SK-N-SH treated with all-trans-retinoic acid at 6 μM for 48 hours (cell line): ENCODE measurements at regions not wholly inside any gene's neighbourhood (a gene's known extent, or its start where the extent isn't known, plus 50 kb on each side); places are given as distances from the start of the nearest gene placed in this dataset.

Source experiments
- ATAC-seq: fragments of 200-7000 bp; cut with Tn5 transposase; 3 replicates; pipeline ENCODE4 v1.9.1; 2020; ENCODE audit warnings: mild to moderate bottlenecking, moderate library complexity
- ARNTL ChIP-seq: fragments of 450-650 bp; formaldehyde crosslinking; IDR thresholded peaks from 2 replicates; pipeline ENCODE4 v1.5.0; 2020; ENCODE audit warnings: low read depth, mild to moderate bottlenecking, moderate library complexity, borderline replicate concordance
- BACH2 ChIP-seq: fragments of 250-450 bp; sonication (Bioruptor Pico); IDR thresholded peaks from 2 replicates; pipeline ENCODE4 v1.9.0; 2021; ENCODE audit warnings: mild to moderate bottlenecking, borderline replicate concordance
- CREB5 ChIP-seq: fragments of 250-450 bp; sonication (Bioruptor Pico); IDR thresholded peaks from 2 replicates; pipeline ENCODE4 v1.5.1; 2020; ENCODE audit warnings: low read depth, mild to moderate bottlenecking, moderate library complexity
- CSDC2 ChIP-seq: fragments of 250-450 bp; sonication (Bioruptor Pico); IDR thresholded peaks from 2 replicates; pipeline ENCODE4 v1.5.0; 2020; ENCODE audit warnings: mild to moderate bottlenecking, moderate library complexity
- CSRNP3 ChIP-seq: fragments of 250-450 bp; sonication (Bioruptor Pico); IDR thresholded peaks from 2 replicates; pipeline ENCODE4 v1.5.1; 2021; ENCODE audit warnings: mild to moderate bottlenecking, moderate library complexity
- ESRRG ChIP-seq: fragments of 250-450 bp; sonication (Bioruptor Pico); IDR thresholded peaks from 2 replicates; pipeline ENCODE4 v1.6.1; 2021; ENCODE audit warnings: mild to moderate bottlenecking
- GLIS3 ChIP-seq: fragments of 250-450 bp; sonication (Bioruptor Pico); IDR thresholded peaks from 2 replicates; pipeline ENCODE4 v1.5.0; 2020; ENCODE audit warnings: mild to moderate bottlenecking, moderate library complexity
- ISL1 ChIP-seq: fragments of 250-450 bp; sonication (Bioruptor Pico); IDR thresholded peaks from 2 replicates; pipeline ENCODE4 v2.1.2; 2022; ENCODE audit warnings: mild to moderate bottlenecking, moderate library complexity
- OSR1 ChIP-seq: fragments of 250-450 bp; sonication (Bioruptor Pico); IDR thresholded peaks from 2 replicates; pipeline ENCODE4 v1.8.0; 2022; ENCODE audit warnings: moderate library complexity, mild to moderate bottlenecking, inconsistent platforms
- PATZ1 ChIP-seq: fragments of 250-450 bp; sonication (Bioruptor Pico); IDR thresholded peaks from 2 replicates; pipeline ENCODE4 v1.8.0; 2020; ENCODE audit warnings: mild to moderate bottlenecking, moderate library complexity, borderline replicate concordance
- POU6F1 ChIP-seq: fragments of 250-450 bp; sonication (Bioruptor Pico); IDR thresholded peaks from 2 replicates; pipeline ENCODE4 v1.8.0; 2021; ENCODE audit warnings: low read depth, mild to moderate bottlenecking, moderate library complexity, borderline replicate concordance
- PPARA ChIP-seq: fragments of 250-450 bp; sonication (Bioruptor Pico); IDR thresholded peaks from 2 replicates; pipeline ENCODE4 v1.5.0; 2020; ENCODE audit warnings: mild to moderate bottlenecking, borderline replicate concordance
- RARB ChIP-seq: fragments of 250-450 bp; sonication (Bioruptor Pico); IDR thresholded peaks from 2 replicates; pipeline ENCODE4 v1.8.0; 2021; ENCODE audit warnings: mild to moderate bottlenecking, moderate library complexity
- SNAI2 ChIP-seq: fragments of 250-450 bp; sonication (Bioruptor Pico); IDR thresholded peaks from 2 replicates; pipeline ENCODE4 v1.5.0; 2020; ENCODE audit warnings: mild to moderate bottlenecking, moderate library complexity
- TCF4 ChIP-seq: fragments of 250-450 bp; sonication (Bioruptor Pico); IDR thresholded peaks from 2 replicates; pipeline ENCODE4 v1.8.0; 2021; ENCODE audit warnings: mild to moderate bottlenecking, moderate library complexity, borderline replicate concordance
- TOX ChIP-seq: fragments of 250-450 bp; sonication (Bioruptor Pico); IDR thresholded peaks from 2 replicates; pipeline ENCODE4 v1.8.0; 2021; ENCODE audit warnings: mild to moderate bottlenecking, moderate library complexity, borderline replicate concordance
- ZC3H10 ChIP-seq: fragments of 250-450 bp; sonication (Bioruptor Pico); IDR thresholded peaks from 2 replicates; pipeline ENCODE4 v1.5.1; 2021; ENCODE audit warnings: mild to moderate bottlenecking, moderate library complexity
- ZFP3 ChIP-seq: fragments of 250-450 bp; sonication (Bioruptor Pico); IDR thresholded peaks from 2 replicates; pipeline ENCODE4 v1.5.0; 2020; ENCODE audit warnings: mild to moderate bottlenecking, moderate library complexity
- ZFP30 ChIP-seq: fragments of 450-650 bp; formaldehyde crosslinking; IDR thresholded peaks from 2 replicates; pipeline ENCODE4 v1.5.0; 2022; ENCODE audit warnings: mild to moderate bottlenecking, moderate library complexity
- ZNF565 ChIP-seq: fragments of 450-650 bp; formaldehyde crosslinking; conservative IDR thresholded peaks from 2 replicates; pipeline ENCODE4 v1.5.0; 2020; ENCODE audit warnings: low read depth, mild to moderate bottlenecking, moderate library complexity
- ZNF70 ChIP-seq: fragments of 450-650 bp; formaldehyde crosslinking; IDR thresholded peaks from 2 replicates; pipeline ENCODE4 v1.5.0; 2020; ENCODE audit warnings: mild to moderate bottlenecking, moderate library complexity

GRCh38 chr5:117433818-117434217 is 859.2 kb upstream of the SEMA6A start:
- ATAC-seq = no peak
- TF ChIP-seq ZFP30 (CRISPR knock-in tag) (no peak), PATZ1 (CRISPR knock-in tag) (no peak), OSR1 (CRISPR knock-in tag) (no peak), ARNTL (no peak), ESRRG (CRISPR knock-in tag) (no peak), GLIS3 (CRISPR knock-in tag) (no peak), ZFP3 (CRISPR knock-in tag) (no peak), PPARA (no peak), CSDC2 (no peak), SNAI2 (CRISPR knock-in tag) (no peak), TCF4 (CRISPR knock-in tag) (no peak), RARB (CRISPR knock-in tag) (no peak), ZC3H10 (CRISPR knock-in tag) (no peak), POU6F1 (no peak), CSRNP3 (no peak), ZNF70 (no peak), TOX (CRISPR knock-in tag) (no peak), CREB5 (CRISPR knock-in tag) (no peak)

GRCh38 chr5:117431091-117431490 is 856.5 kb upstream of the SEMA6A start:
- TF ChIP-seq POU6F1 = no peak
- TF ChIP-seq CSRNP3 = no peak
- no peak for TF ChIP-seq ZC3H10 (CRISPR knock-in tag)
- TF ChIP-seq SNAI2 (CRISPR knock-in tag) = no peak
- no peak for TF ChIP-seq BACH2 (CRISPR knock-in tag)
- no peak for TF ChIP-seq ZNF70
- TF ChIP-seq ZNF565 (CRISPR knock-in tag) = no peak
- TF ChIP-seq ISL1 = no peak
- no peak for ATAC-seq

- no peak for ATAC-seq
- TF ChIP-seq ARNTL (no peak), PATZ1 (CRISPR knock-in tag) (no peak), ZFP3 (CRISPR knock-in tag) (no peak), CSDC2 (no peak), ISL1 (no peak)
These were observed 850.5 kb upstream of the SEMA6A start for GRCh38 chr5:117425163-117425562.
